ENCODE measurements at regions not wholly inside any gene's neighbourhood (a gene's known extent, or its start where the extent isn't known, plus 50 kb on each side); places are given as distances from the start of the nearest gene placed in this dataset.

- in situ Hi-C loops (cut with HindIII; ENCODE audit: extremely low pct_ligation_motif_present, low pct_unique_long_range_greater_than_20kb) (no loop called here), intact Hi-C loops (cut with micrococcal nuclease; ENCODE audit: unreplicated experiment) (no loop called here)
- H3K4me2 ChIP-seq (ENCODE audit: low read depth, low read length) = no peak overlapping the region
- ATAC-seq (no peak), FAIRE-seq (no peak), DNase-seq (ENCODE audit: low spot score) (no peak)
- no peaks in the 10 kb centered on the region for H3K9me3 ChIP-seq (ENCODE audit: low read length)
- TF ChIP-seq ZMAT3 (CRISPR knock-in tag; conservative IDR thresholded peaks at IDR 0.05) = no peak
- no peak for TF ChIP-seq ZNF672 (CRISPR knock-in tag; IDR thresholded peaks at IDR 0.05)
- no peak for TF ChIP-seq ZFY (CRISPR knock-in tag; IDR thresholded peaks at IDR 0.05)
- H3K9ac ChIP-seq (ENCODE audit: insufficient read depth, low read depth, low read length) = no peak overlapping the region
- no peaks in the 10 kb centered on the region for H3K4me1 ChIP-seq (ENCODE audit: insufficient read depth, low read length)
- POLR2A ChIA-PET = no interaction called here
- BruUV-seq (replicated peaks) = no TSS peak
- H3K79me2 ChIP-seq (ENCODE audit: insufficient read depth, low read length) = no peaks in the 10 kb centered on the region
- H4K20me1 ChIP-seq (ENCODE audit: insufficient read depth, low read length) = no peaks in the 10 kb centered on the region
- 41% methylated on average over 6 of the region's 6 CpGs for WGBS (ENCODE audit: low lambda C conversion rate)
- H2AFZ ChIP-seq (ENCODE audit: low read length) = no peak overlapping the region
- H3K36me3 ChIP-seq (replicated peaks in 1 of 2; ENCODE audit: control insufficient read depth in 1 of 2, insufficient read depth in 2 of 2, low read length in 2 of 2) = no peaks in the 10 kb centered on the region
- CTCF ChIA-PET (ENCODE audit: low intra/inter-chr PET ratio, low total read pairs) = no interaction called here
- no peak overlapping the region for H3K27ac ChIP-seq (ENCODE audit: extremely low read length, insufficient read depth, low read length)
- no peak overlapping the region for H3K4me3 ChIP-seq (replicated peaks in 1 of 3; ENCODE audit: insufficient read depth in 1 of 3, low read depth in 2 of 3, low read length in 3 of 3)
- peaks cover 0 to 3% of the 10 kb centered on the region in 2 experiments; a peak in 1 of 5 replicates for H3K27me3 ChIP-seq (ENCODE audit: control insufficient read depth in 1 of 2, insufficient read depth in 2 of 2, low read length in 2 of 2)
Observed at GRCh38 chr7:33814936-33815335, 90.4 kb upstream of the BMPER start.

GRCh38 chr7:33815336-33815735, 90.0 kb upstream of the BMPER start:
- ATAC-seq = no peak
- Histone ChIP-seq H3K27me3 (ENCODE audit: control insufficient read depth in 1 of 2, insufficient read depth in 2 of 2, low read length in 2 of 2) (peaks cover 0 to 3% of the 10 kb centered on the region in 2 experiments; a peak in 1 of 5 replicates), H3K36me3 (replicated peaks in 1 of 2; ENCODE audit: control insufficient read depth in 1 of 2, insufficient read depth in 2 of 2, low read length in 2 of 2) (no peaks in the 10 kb centered on the region), H3K79me2 (ENCODE audit: insufficient read depth, low read length) (no peaks in the 10 kb centered on the region), H3K4me1 (ENCODE audit: insufficient read depth, low read length) (no peaks in the 10 kb centered on the region), H3K4me3 (replicated peaks in 1 of 3; ENCODE audit: insufficient read depth in 1 of 3, low read depth in 2 of 3, low read length in 3 of 3) (no peak overlapping the region), H3K27ac (ENCODE audit: extremely low read length, insufficient read depth, low read length) (no peak overlapping the region), H3K9me3 (ENCODE audit: low read length) (no peaks in the 10 kb centered on the region), H3K4me2 (ENCODE audit: low read depth, low read length) (no peak overlapping the region; the same call in 1 of the 2 replicates), H2AFZ (ENCODE audit: low read length) (no peak overlapping the region), H4K20me1 (ENCODE audit: insufficient read depth, low read length) (no peaks in the 10 kb centered on the region), H3K9ac (ENCODE audit: insufficient read depth, low read depth, low read length) (no peak overlapping the region)
- BruUV-seq (replicated peaks) = no TSS peak
- FAIRE-seq = no peak
- no peak for DNase-seq (ENCODE audit: low spot score)
- WGBS (ENCODE audit: low lambda C conversion rate) = 13% methylated on average over 3 of the region's 3 CpGs
- ChIA-PET POLR2A (no interaction called here), CTCF (ENCODE audit: low intra/inter-chr PET ratio, low total read pairs) (no interaction called here)
- TF ChIP-seq RBAK (CRISPR knock-in tag; IDR thresholded peaks at IDR 0.05) (no peak), FOXK2 (IDR thresholded peaks at IDR 0.05) (no peak), PHF20 (CRISPR knock-in tag; IDR thresholded peaks at IDR 0.05) (no peak), CCDC6 (CRISPR knock-in tag; IDR thresholded peaks at IDR 0.05) (no peak)
- intact Hi-C loops (cut with micrococcal nuclease; ENCODE audit: unreplicated experiment) = no loop called here
- in situ Hi-C loops (cut with HindIII; ENCODE audit: extremely low pct_ligation_motif_present, low pct_unique_long_range_greater_than_20kb) = no loop called here

All from HepG2 (cell line).